HEK293 (cell line): ENCODE measurements at regions not wholly inside any gene's neighbourhood (a gene's known extent, or its start where the extent isn't known, plus 50 kb on each side); places are given as distances from the start of the nearest gene placed in this dataset.

ENCODE experiments used
- HOXC10 ChIP-seq: sonication (generic); formaldehyde crosslinking; IDR thresholded peaks from 2 replicates; pipeline ENCODE4 v1.8.1; 2023; ENCODE audit warnings: mild to moderate bottlenecking, missing genetic modification reagents
- MYNN ChIP-seq: fragments of 450-650 bp; formaldehyde crosslinking; IDR thresholded peaks from 2 replicates; pipeline ENCODE4 v1.5.1; 2016; ENCODE audit warnings: missing biosample characterization, missing genetic modification characterization, borderline replicate concordance
- YY1 ChIP-seq: fragments of 450-650 bp; formaldehyde crosslinking; IDR thresholded peaks from 2 replicates; pipeline ENCODE4 v1.5.1; 2018; ENCODE audit warnings: missing biosample characterization, missing genetic modification characterization
- ZBTB7A ChIP-seq: fragments of 450-650 bp; formaldehyde crosslinking; IDR thresholded peaks from 2 replicates; pipeline ENCODE4 v1.5.1; 2016; ENCODE audit warnings: low read depth, missing biosample characterization, missing genetic modification characterization
- ZNF24 ChIP-seq: fragments of 450-650 bp; formaldehyde crosslinking; IDR thresholded peaks from 2 replicates; pipeline ENCODE4 v1.5.1; 2016; ENCODE audit warnings: missing biosample characterization, missing genetic modification characterization
- ZXDB ChIP-seq: fragments of 450-650 bp; formaldehyde crosslinking; IDR thresholded peaks from 2 replicates; pipeline ENCODE4 v1.5.1; 2016; ENCODE audit warnings: missing biosample characterization, missing genetic modification characterization
- TF ChIP-seq, protein P1 (sequence below): fragments of 450-650 bp; formaldehyde crosslinking; IDR thresholded peaks from 2 replicates; pipeline ENCODE4 v1.5.1; 2016; ENCODE audit warnings: missing biosample characterization, missing genetic modification characterization
- TF ChIP-seq, protein P2 (sequence below): fragments of 450-650 bp; formaldehyde crosslinking; IDR thresholded peaks from 2 replicates; pipeline ENCODE4 v1.5.1; 2016; ENCODE audit warnings: missing biosample characterization, missing genetic modification characterization

DNA sequence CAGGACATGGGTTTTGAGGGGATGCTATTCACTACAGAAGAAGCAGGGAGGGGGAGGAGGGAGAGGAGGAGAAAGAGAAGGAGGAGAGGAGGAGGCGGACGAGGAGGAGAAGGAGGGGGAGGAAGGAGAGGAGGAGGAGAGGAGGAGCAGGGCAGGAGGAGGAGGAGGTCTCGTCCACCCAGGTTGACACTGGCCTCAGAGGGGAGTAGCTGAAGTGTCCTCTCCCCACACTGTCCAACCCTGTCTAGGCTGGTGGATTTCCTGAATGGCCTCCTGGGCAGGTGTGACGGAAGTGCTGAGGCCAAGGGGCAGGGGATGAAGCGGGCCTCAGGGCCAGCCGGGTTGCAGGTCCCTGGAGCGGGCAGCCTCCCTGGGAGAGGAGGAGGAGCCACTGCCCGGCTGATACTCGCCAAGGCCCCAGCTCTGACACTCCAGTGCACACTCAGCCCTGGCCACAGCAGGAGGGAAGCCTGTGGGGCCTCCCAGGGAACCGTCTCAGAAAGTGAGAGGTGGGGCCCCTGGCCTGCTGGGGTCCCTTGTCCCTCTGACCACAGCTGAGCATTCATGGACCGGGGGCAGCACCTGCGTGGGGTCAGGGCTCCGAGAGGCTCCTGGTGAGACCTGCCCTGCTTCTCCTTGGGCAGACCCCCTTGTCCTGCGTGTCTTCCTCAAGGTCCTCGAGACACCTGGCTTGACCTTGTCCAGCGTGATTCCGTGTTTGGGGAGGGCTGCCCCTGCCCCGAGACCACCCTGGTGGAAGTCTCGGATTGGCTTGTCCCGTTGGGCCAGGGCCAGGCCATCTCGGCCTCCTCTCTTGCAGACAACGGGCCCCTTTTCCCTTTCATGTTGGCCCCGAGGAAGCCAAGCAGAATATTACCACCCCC lies 200.6 kb upstream of the CIBAR2 start:
- TF ChIP-seq, protein P1, sequence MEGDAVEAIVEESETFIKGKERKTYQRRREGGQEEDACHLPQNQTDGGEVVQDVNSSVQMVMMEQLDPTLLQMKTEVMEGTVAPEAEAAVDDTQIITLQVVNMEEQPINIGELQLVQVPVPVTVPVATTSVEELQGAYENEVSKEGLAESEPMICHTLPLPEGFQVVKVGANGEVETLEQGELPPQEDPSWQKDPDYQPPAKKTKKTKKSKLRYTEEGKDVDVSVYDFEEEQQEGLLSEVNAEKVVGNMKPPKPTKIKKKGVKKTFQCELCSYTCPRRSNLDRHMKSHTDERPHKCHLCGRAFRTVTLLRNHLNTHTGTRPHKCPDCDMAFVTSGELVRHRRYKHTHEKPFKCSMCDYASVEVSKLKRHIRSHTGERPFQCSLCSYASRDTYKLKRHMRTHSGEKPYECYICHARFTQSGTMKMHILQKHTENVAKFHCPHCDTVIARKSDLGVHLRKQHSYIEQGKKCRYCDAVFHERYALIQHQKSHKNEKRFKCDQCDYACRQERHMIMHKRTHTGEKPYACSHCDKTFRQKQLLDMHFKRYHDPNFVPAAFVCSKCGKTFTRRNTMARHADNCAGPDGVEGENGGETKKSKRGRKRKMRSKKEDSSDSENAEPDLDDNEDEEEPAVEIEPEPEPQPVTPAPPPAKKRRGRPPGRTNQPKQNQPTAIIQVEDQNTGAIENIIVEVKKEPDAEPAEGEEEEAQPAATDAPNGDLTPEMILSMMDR = no peak
- TF ChIP-seq ZXDB (tag by site-specific recombination) = no peak
- no peak for TF ChIP-seq ZNF24
- TF ChIP-seq YY1 (tag by site-specific recombination) = no peak
- TF ChIP-seq ZBTB7A (tag by site-specific recombination) = no peak
- TF ChIP-seq, protein P2, sequence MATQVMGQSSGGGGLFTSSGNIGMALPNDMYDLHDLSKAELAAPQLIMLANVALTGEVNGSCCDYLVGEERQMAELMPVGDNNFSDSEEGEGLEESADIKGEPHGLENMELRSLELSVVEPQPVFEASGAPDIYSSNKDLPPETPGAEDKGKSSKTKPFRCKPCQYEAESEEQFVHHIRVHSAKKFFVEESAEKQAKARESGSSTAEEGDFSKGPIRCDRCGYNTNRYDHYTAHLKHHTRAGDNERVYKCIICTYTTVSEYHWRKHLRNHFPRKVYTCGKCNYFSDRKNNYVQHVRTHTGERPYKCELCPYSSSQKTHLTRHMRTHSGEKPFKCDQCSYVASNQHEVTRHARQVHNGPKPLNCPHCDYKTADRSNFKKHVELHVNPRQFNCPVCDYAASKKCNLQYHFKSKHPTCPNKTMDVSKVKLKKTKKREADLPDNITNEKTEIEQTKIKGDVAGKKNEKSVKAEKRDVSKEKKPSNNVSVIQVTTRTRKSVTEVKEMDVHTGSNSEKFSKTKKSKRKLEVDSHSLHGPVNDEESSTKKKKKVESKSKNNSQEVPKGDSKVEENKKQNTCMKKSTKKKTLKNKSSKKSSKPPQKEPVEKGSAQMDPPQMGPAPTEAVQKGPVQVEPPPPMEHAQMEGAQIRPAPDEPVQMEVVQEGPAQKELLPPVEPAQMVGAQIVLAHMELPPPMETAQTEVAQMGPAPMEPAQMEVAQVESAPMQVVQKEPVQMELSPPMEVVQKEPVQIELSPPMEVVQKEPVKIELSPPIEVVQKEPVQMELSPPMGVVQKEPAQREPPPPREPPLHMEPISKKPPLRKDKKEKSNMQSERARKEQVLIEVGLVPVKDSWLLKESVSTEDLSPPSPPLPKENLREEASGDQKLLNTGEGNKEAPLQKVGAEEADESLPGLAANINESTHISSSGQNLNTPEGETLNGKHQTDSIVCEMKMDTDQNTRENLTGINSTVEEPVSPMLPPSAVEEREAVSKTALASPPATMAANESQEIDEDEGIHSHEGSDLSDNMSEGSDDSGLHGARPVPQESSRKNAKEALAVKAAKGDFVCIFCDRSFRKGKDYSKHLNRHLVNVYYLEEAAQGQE (tag by site-specific recombination) = no peak
- no peak for TF ChIP-seq HOXC10
- no peak for TF ChIP-seq MYNN (tag by site-specific recombination)
